ENCODE measurements at regions not wholly inside any gene's neighbourhood (a gene's known extent, or its start where the extent isn't known, plus 50 kb on each side); places are given as distances from the start of the nearest gene placed in this dataset.

DNA sequence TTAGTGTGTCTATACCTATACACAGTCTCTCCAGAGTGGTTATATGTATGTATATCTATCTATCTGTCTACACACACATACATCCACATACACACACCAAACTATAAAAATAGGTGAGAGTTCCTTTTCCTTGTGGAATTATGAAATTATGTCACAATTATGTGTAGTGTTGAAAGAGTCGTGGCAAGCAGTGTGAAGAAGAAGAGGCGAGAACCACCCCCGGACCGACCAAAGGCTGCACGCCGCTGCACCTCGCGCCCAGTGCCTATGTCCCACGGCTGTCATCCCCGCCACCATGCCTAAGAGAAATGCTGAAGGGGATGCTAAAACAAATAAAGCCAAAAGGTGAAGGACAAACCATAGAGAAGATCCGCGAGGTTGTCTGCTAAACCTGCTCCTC, 95.0 kb upstream of the RAP2B start:
- TF ChIP-seq, protein P1, sequence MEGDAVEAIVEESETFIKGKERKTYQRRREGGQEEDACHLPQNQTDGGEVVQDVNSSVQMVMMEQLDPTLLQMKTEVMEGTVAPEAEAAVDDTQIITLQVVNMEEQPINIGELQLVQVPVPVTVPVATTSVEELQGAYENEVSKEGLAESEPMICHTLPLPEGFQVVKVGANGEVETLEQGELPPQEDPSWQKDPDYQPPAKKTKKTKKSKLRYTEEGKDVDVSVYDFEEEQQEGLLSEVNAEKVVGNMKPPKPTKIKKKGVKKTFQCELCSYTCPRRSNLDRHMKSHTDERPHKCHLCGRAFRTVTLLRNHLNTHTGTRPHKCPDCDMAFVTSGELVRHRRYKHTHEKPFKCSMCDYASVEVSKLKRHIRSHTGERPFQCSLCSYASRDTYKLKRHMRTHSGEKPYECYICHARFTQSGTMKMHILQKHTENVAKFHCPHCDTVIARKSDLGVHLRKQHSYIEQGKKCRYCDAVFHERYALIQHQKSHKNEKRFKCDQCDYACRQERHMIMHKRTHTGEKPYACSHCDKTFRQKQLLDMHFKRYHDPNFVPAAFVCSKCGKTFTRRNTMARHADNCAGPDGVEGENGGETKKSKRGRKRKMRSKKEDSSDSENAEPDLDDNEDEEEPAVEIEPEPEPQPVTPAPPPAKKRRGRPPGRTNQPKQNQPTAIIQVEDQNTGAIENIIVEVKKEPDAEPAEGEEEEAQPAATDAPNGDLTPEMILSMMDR (IDR thresholded peaks at IDR 0.05): no peak
- DNase-seq (ENCODE audit: low spot score): no peak
- no peak for ATAC-seq (ENCODE audit: low FRiP score)

DNA sequence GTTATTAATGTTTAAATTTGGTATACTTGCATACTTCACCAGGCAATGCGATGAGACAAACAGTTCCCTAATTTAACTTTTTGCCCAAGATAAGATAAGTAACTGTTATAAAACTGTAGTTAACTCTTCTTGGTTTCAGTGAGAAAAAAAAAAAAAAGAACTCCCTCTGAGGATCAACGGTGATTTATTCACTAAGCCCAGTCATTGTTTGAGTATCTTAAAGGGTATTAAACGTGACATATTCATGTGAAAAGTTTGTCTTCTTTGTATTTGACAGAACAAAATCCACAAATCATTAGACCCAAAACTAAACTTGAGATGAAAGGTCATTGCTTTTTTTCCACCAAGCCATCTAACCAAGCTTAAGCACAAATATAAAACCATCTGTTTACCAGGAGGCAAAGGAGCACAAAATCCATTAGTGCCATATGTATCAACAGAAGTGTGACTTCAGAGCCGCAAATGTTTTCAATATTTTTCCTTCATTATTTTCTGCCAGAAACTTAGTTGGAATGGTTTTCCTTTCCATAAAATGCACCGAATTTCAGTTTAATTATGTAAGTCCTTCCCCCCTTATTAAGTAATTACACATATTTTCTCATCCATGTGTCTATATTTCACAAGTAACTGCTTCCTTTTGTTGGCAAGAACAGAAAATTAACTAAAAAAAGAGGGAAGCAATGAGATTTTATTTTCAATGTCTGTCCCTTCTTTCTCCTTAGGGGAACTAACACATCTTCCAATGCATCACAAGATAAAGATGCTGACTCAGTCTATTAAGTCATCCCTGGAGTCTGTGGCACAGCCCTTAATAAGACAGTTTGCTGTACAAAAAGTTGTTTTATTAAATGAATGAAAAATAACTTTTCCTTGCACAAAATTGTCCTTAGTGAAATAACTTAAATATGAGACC, 92.2 kb upstream of the RAP2B start:
- no peak for DNase-seq (ENCODE audit: low spot score)
- TF ChIP-seq, protein P1 (IDR thresholded peaks at IDR 0.05): no peak
- no peak for ATAC-seq (ENCODE audit: low FRiP score)

DNA sequence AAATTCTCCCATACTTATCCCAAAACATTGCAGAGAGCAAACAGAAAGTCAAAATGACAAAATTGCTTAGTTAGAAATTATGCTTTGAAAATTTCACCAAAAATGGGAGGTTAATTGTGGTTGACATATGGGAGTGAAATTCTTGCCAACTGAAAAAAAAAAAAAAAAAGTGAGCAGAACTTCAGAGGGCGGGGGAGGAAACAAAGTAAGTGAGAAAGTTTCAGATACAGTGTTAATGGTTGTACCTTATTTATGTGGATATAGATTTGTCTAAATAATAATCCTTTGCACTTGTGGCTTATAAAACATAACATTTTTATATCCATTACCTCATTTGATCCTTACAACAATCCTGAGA, 91.5 kb upstream of the RAP2B start:
- no peak for ATAC-seq (ENCODE audit: low FRiP score)
- TF ChIP-seq, protein P1 (IDR thresholded peaks at IDR 0.05): no peak

DNA sequence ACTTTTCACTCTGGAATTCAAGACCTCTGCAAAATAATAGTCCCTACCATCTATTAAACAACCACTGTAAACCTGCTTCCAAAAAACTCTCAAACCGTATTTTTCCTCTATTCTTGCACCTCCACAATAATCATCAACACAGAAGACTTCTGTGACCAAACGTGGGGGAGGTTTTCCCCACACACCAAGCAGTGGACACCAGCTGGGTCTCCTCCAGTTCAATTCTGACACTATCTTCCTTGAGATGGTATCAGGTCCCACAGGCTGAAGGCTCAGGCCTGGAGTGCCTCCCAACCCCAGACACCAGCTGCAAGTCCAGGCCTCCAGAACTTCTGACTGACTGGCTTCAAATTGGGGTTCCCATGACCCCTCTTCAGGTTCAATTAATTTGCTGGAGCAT, 89.6 kb upstream of the RAP2B start:
- ATAC-seq (ENCODE audit: low FRiP score) (no peak), DNase-seq (ENCODE audit: low spot score) (no peak)
- TF ChIP-seq, protein P1 (IDR thresholded peaks at IDR 0.05): no peak

More for the DNA sequence above, 91.5 kb upstream of the RAP2B start:
- no peak for DNase-seq (ENCODE audit: low spot score)

DNA sequence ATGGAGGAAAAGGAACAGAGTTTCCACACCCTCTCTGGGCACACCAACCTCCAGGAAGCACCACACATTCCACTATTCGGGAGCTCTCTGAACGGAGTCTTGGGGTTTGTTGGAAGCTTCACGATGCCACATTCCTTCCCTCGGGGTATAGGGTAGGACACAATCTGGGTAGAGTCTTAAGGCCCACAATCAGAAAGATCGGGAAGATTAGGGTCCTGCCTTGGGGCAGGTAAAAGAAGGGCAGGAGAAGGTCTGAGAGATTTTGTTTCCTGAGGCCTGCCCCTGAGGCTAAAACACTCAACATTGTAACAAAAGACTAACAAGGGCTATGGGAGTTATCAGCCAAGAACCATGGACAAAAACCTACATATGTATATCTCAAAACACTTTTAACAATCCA, 89.2 kb upstream of the RAP2B start:
- ATAC-seq (ENCODE audit: low FRiP score) (no peak), DNase-seq (ENCODE audit: low spot score) (no peak)
- TF ChIP-seq, protein P1 (IDR thresholded peaks at IDR 0.05): no peak

DNA sequence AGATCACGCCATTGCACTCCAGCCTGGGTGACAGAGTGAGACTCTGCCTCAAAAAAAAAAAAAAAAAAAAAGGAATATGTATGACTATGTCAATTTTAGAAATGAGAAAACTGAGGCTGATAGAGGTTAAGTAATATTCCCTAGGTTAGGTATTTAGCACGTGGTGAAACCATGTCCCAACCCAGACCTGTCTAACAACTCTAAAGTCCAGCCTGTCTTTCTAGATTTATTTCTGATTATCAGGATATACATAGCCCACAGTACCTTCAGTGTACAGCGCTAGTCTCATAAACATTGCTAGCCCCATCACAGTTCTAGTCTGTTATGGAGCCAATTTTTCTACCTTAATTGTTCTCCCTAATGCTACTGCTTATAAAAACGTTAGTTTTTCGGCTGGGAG, 88.4 kb upstream of the RAP2B start:
- no peak for ATAC-seq (ENCODE audit: low FRiP score)

More for the DNA sequence above, 88.4 kb upstream of the RAP2B start:
- TF ChIP-seq, protein P1 (IDR thresholded peaks at IDR 0.05): no peak
- DNase-seq (ENCODE audit: low spot score): no peak
